DMS 273 treated with DMSO at 0.1 percent for 48 hours (cell line): ENCODE measurements at regions not wholly inside any gene's neighbourhood (a gene's known extent, or its start where the extent isn't known, plus 50 kb on each side); places are given as distances from the start of the nearest gene placed in this dataset.

Experiments
- DNase-seq: peaks from one replicate; lab custom pipeline; 2025; lab: John Stamatoyannopoulos, UW

DNA sequence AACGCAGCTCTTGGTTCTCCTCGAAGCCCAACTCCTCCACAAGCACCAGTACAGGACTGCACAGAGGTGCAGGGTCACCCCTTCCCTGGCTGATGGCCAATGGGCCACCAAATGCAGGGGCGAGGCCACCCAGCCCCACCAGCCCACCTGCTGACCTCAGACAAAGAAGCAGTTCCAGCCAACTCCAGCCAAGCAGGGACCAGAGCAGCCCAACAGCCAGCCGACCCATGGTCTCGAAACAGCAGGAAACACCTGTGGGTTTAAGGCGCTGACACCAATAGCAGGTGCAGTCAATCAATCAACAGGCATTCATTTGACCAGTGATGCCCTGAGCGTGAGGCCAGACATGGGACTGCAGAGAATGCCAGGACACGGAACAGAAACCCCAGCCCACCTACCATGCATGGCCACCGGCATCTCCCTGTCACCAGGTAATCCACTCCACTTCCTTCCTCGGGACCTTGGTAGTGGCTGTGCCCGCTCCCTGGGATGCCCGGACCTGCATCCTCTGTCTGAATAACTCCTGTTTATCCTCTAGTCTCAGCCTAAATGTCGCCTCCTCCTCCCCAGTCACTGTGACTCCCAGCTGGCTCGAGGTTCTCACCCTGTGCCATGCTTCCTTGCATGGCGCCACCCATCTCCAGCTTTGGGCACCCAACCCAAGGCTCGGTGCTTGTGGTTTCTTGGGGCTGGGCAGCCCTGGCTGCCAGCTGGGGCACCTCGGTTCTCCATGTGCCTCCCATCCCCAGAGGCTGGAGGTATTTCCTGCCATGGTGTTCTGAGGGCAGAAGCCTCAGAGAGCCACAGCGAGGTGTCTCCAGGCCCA, 1475.4 kb downstream of the BRD1 start:
- no peak for DNase-seq

- no peak for DNase-seq
Measured at GRCh38 chr22:48351376-48352085, 1476.1 kb downstream of the BRD1 start.

DNA sequence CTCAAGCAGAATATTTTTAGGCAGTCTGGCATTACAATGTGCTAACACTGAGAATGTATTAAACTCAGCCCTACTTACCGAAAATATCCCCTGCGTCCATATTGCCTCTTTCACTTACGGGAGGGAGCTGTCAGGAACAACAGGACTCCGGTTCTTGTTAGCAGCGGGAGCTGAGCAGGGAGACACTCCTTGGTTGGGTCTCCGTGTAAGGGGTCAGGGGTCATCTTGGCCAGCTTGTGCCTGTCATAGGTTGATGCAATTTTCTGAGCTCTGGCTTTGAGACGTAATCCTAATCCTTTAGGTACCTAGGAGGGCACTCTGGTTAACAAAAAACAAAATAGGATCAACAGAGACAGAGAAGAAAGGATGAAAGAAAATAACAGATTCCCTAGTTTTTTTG, 1477.2 kb downstream of the BRD1 start:
- no peak for DNase-seq

DNA sequence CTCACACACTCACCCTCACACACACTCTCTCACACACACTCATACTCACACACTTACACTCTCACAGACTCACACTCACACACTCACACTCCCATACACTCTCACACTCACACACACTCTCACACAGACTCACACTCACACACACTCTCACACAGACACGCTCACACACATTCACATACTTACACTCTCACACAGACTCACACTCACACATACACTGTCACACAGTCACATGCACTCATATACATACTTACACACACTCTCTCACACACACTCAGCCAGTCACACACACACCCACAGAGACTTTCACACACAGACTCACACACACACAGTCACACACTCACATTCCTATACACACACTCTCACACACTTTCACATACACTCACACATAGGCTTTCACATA, 1478.8 kb downstream of the BRD1 start:
- no peak for DNase-seq

DNA sequence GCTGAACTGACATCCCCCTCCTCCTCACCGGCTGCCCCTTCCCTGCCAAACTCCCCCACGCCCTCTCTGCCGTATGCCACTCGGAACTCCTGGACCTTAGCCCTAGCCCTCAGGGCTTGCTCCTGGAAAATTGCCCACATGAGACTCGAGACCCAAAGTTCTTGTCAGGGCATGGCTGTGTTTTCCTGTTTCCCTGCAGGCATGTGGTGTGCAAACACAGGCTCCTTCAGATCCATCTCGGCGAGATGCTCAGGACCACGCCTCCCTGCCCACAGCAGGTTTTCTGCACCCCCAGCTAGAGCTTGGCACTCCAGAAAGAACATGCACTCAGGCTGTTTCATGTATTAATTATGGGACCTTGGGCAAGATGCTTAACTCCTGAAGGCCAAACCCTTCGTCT, 1480.4 kb downstream of the BRD1 start:
- DNase-seq: no peak

- no peak for DNase-seq
Measured at GRCh38 chr22:48346911-48347310, 1480.8 kb downstream of the BRD1 start.

DNA sequence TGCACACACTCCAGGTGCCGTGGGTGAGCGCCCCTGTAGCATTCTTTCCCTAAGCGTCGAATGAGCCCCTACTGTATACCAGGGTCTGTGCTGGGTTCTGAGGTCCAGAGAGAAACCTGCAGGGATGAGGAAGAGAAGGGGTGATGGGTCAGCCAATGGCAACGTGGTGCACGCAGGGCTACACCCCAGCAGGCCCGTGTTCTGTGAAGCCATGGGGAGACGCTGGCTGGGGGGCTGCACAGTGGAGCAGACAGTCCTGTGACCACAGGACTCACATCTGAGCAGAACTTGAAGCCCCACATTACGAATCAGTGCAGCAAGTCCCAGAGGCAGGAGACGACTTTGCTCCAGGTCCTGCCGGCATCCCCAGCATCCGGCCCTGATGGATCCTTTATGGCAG, 1481.4 kb downstream of the BRD1 start:
- no peak for DNase-seq

- DNase-seq: no peak
Measured at GRCh38 chr22:48345631-48346030, 1482.0 kb downstream of the BRD1 start.

DNA sequence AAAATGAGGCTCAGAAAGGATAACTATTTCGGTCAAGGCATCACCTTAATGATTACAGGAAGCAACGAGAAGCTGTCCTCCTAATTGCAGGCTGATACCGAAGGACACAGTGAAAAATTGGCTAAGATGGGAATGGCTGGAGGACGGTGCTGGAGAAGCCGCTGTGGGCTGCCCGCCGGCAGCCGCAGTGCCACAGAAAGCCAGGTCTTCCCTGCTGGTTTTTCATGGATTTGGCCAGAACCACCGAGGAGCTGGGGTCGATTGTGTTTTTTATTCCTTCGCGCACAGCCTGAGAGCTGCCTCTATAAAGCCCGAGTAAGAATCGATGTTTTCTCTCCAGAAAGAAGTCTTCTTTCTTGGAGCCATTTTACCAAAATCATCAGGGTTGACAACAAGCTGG, 1484.2 kb downstream of the BRD1 start:
- DNase-seq: no peak

- DNase-seq: no peak
Measured at GRCh38 chr22:48342732-48343131, 1484.9 kb downstream of the BRD1 start.

GRCh38 chr22:48342016-48342415, 1485.7 kb downstream of the BRD1 start:
- DNase-seq: no peak

DNA sequence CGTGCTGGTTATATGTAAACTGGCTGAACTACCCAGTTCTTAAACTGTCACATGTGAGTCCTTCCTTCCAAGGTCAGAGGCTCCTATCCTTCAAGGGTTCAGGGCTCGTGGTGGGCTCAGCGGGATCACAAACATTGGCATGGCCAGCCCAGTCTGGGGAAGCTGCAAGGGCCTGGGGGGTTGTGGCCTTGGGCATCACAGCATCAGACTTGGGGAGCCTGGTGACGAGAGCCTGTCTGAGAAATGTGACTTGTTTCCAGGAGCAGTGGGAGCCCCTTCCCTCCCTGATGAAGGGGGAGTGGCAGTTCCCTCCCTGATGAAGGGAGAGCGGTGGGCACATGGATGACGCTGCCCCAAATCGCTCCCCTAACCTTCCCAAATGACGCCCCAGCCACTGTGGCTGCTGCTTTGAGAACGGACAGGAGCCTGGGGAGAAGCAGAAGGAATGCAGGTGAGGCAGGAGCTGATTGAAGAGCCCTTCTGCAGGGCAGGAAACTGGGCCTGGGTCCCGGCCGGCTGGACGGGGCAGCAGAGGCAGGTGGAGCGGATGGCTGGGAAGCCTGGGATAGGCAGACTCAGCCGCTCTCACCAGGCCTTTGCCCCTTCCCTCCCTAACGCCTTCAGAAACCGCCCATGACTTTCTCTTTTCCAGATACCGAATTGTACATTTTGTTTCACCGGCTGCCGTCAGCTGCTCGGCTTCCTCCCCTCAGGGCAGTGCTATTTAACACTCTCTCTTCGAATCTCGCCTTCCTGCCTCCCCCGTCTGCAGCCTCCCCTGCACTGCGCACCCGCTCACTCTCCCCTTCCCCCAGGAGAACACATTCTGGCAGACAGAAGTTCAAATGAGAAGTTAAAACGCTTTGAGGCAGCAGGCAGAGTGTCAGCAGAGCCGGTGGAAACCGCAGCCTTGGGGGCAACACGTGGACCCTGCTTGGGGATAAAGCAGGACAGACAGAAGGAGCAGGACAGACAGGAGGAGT, 1486.7 kb downstream of the BRD1 start:
- DNase-seq: no peak

DNA sequence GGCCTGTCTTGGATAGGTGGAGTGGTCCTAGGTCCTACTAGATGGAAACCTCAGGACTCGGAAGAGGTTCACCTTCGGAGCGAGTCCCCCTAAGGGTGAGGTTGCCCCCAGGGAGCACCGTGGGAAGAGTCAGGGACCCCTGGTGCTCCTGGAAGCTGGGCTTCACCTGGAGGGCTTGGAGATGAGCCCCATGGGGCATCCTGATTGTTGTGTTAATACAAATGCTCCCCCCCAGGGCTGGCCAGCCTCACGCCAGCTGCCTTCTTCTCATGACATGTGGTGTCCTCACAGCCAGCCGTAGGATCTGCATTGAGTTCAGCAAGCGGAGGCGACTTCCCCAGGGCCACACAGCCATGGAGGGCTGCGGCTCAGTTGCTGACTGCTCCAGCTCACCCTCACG, 1487.5 kb downstream of the BRD1 start:
- DNase-seq: no peak

GRCh38 chr22:48338793-48339705, 1488.6 kb downstream of the BRD1 start:
- DNase-seq: no peak

DNA sequence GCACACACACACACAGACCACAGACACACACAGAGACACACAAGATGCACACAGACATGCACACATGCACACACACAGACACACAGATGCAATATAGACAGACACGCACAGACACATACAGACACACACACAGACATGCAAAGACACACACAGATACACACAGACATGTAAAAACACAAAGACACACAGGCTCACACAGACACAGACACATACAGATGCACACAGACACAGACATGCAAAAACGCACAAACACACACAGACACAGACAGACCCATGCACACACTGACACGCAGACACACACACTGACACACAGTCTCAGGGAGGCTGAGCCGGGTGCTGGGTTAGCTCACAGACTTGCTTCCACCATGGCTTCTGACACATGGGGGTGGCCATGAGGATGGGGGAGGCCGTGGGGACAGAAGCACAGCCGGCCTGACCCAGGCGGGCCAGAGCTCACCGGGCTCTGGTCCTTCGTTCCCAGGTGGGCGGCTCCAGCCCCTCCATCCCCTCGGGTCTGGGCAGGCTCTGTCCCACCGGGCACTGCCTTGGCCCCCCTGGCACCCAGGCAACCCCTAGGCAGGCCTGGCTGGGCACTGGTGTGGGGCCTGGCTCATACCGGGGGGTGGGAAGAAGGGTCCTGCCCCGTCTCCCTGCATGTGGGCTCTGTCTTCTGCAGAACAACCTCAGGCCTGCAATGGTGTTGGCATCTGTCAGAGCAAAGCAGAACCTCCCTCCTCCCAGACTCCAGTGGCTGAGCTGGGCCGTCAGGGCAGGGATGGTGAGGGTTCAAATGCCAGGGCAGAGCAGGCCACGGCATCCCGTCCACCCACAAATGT, 1489.5 kb downstream of the BRD1 start:
- no peak for DNase-seq

DNA sequence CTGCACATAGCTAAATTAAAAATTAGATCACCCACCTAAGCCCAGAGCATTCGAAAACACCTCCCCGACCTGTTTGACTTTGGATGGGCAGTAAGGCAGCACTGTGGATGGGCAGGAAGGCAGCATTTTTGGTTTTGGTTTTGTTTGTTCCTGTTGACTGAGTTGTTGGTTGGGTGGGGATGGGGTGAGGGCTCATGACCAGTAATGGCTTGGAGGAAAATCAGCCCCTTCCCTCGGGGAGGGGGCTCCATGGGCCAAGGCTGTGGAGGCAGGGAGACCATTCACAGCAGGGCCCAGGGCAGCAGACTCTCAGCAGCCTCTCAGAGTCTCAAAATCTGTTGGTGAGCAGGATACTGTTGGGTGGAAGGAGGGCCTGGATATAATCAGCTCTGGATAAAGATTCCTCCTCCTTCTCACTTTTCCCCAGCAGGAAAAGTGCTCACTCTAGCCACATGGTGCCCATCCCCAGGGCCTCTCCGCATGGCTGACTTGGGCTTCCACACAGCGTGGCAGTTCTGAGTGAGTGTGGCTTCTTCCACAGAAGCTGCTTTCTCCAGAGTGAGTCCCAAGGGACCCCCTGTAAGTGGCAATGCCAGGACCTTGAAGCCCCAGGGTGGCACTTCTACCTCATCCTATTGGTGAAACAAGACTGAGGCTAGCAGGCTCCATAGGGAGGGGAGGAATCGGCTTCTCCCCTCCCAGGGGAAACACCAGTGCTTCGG, 1491.2 kb downstream of the BRD1 start:
- no peak for DNase-seq

- no peak for DNase-seq
Measured at GRCh38 chr22:48335442-48336139, 1492.1 kb downstream of the BRD1 start.

DNA sequence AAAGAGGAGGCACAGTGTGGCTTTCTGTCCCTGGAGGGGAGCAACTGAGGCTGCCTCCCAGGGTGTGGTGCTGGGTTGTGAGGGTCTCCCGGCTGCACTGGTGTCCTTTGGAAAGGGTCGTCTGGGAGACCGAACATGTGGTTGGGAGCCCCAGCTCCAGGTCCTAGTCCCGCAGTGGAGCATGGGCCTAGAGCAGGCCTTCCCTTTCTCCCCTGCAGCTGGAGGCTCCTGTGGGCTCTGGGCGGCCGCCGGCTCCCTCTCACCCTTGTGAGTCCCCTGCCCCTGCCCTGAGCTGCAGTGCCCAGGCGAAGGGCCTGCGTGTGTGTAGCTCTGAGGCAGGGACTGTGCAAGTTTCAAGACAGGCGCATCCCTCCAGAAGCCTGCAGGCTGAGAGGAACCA, 1492.7 kb downstream of the BRD1 start:
- DNase-seq: no peak
